IPS-NIHi11 (cell line): ENCODE measurements at regions not wholly inside any gene's neighbourhood (a gene's known extent, or its start where the extent isn't known, plus 50 kb on each side); places are given as distances from the start of the nearest gene placed in this dataset.
"Not testable (repeated sequence)": the region's sequence is repeated elsewhere in the genome, so short reads cannot be mapped to it uniquely, and the experiment has no call there.

Source experiments
- DNase-seq: peaks from one replicate; pipeline ENCODE4 v3.0.0; 2012; ENCODE audit warnings: mixed read lengths, low spot score

GRCh38 chr14:105678057-105678456 lies 151.7 kb downstream of the TMEM121 start:
- not testable (repeated sequence) for DNase-seq

- DNase-seq = not testable (repeated sequence)
Measured at GRCh38 chr14:105678996-105679958, 152.9 kb downstream of the TMEM121 start.

GRCh38 chr14:105679959-105680735 lies 153.8 kb downstream of the TMEM121 start:
- DNase-seq = not testable (repeated sequence)

- DNase-seq = not testable (repeated sequence)
Measured at GRCh38 chr14:105680736-105681098, 154.3 kb downstream of the TMEM121 start.

GRCh38 chr14:105681606-105682185 lies 155.3 kb downstream of the TMEM121 start:
- DNase-seq = not testable (repeated sequence)

GRCh38 chr14:105682442-105682841 lies 156.1 kb downstream of the TMEM121 start:
- DNase-seq = not testable (repeated sequence)

- DNase-seq = no peak
Measured at GRCh38 chr14:105682956-105683570, 156.7 kb downstream of the TMEM121 start.

GRCh38 chr14:105684056-105684455 lies 157.7 kb downstream of the TMEM121 start:
- DNase-seq = not testable (repeated sequence)

- DNase-seq = not testable (repeated sequence)
Measured at GRCh38 chr14:105684597-105684996, 158.2 kb downstream of the TMEM121 start.

GRCh38 chr14:105685003-105685402 lies 158.6 kb downstream of the TMEM121 start:
- no peak for DNase-seq

- DNase-seq = not testable (repeated sequence)
Measured at GRCh38 chr14:105685605-105686004, 159.2 kb downstream of the TMEM121 start.

GRCh38 chr14:105686050-105686449 lies 159.7 kb downstream of the TMEM121 start:
- DNase-seq = not testable (repeated sequence)

GRCh38 chr14:105686462-105687170 lies 160.2 kb downstream of the TMEM121 start:
- DNase-seq = not testable (repeated sequence)

- not testable (repeated sequence) for DNase-seq
Measured at GRCh38 chr14:105687171-105688022, 161.0 kb downstream of the TMEM121 start.

- not testable (repeated sequence) for DNase-seq
Measured at GRCh38 chr14:105688023-105688351, 161.6 kb downstream of the TMEM121 start.

GRCh38 chr14:105688664-105689221 lies 162.4 kb downstream of the TMEM121 start:
- not testable (repeated sequence) for DNase-seq

GRCh38 chr14:105689722-105690121 lies 163.3 kb downstream of the TMEM121 start:
- no peak for DNase-seq

GRCh38 chr14:105690671-105691070 lies 164.3 kb downstream of the TMEM121 start:
- DNase-seq = no peak

- DNase-seq = not testable (repeated sequence)
Measured at GRCh38 chr14:105691321-105692109, 165.1 kb downstream of the TMEM121 start.
